HepG2 (cell line): ENCODE measurements at regions not wholly inside any gene's neighbourhood (a gene's known extent, or its start where the extent isn't known, plus 50 kb on each side); places are given as distances from the start of the nearest gene placed in this dataset.

ENCODE experiments used
- CTCF ChIP-seq: sonication (generic); formaldehyde crosslinking; IDR thresholded peaks from 2 replicates; pipeline ENCODE4 v1.5.0; 2020; ENCODE audit warnings: mild to moderate bottlenecking, missing genetic modification reagents, moderate library complexity
- HNRNPK ChIP-seq: fragments of 200-400 bp; formaldehyde crosslinking; IDR thresholded peaks from 2 replicates; pipeline ENCODE4 v1.6.1; 2018; ENCODE audit warnings: low read length, low read depth, moderate library complexity, mild to moderate bottlenecking; ENCODE audit not compliant: poor library complexity, severe bottlenecking
- MIER3 ChIP-seq: IDR thresholded peaks from 2 replicates; pipeline ENCODE4 v1.6.1; 2016; ENCODE audit warnings: missing compliant biosample characterization, borderline replicate concordance
- MNT ChIP-seq: fragments of 450-650 bp; IDR thresholded peaks from 2 replicates; pipeline ENCODE4 v1.6.1; 2016
- POLR2A ChIP-seq, 2 experiments: IDR thresholded peaks; 2 replicates each; pipeline ENCODE4 v1.6.1; 2011; ENCODE audit warnings: low read depth in 2 of 2, low read length in 2 of 2, mild to moderate bottlenecking in 1 of 2, moderate library complexity in 1 of 2; ENCODE audit not compliant: insufficient read depth in 1 of 2
- POLR2AphosphoS5 ChIP-seq: IDR thresholded peaks from 2 replicates; pipeline ENCODE4 v1.6.1; 2012; ENCODE audit warnings: low read depth, low read length
- POLR2G ChIP-seq: fragments of 200-400 bp; formaldehyde crosslinking; IDR thresholded peaks from 2 replicates; pipeline ENCODE4 v1.6.1; 2018; ENCODE audit warnings: mild to moderate bottlenecking, low read depth, low read length, moderate library complexity
- PRDM10 ChIP-seq: sonication (generic); formaldehyde crosslinking; IDR thresholded peaks from 2 replicates; pipeline ENCODE4 v1.4.0; 2020; ENCODE audit warnings: low read depth, missing genetic modification reagents
- RBAK ChIP-seq: sonication (generic); formaldehyde crosslinking; IDR thresholded peaks from 2 replicates; pipeline ENCODE4 v1.5.1; 2020; ENCODE audit warnings: mild to moderate bottlenecking, missing genetic modification reagents
- ZNF543 ChIP-seq: sonication (generic); formaldehyde crosslinking; IDR thresholded peaks from 2 replicates; pipeline ENCODE4 v1.4.0; 2020; ENCODE audit warnings: mild to moderate bottlenecking, missing genetic modification reagents
- ZNF607 ChIP-seq: sonication (generic); formaldehyde crosslinking; IDR thresholded peaks from 2 replicates; pipeline ENCODE4 v1.5.1; 2020; ENCODE audit warnings: missing genetic modification reagents, mild to moderate bottlenecking, borderline replicate concordance
- ZNF704 ChIP-seq: sonication (generic); formaldehyde crosslinking; IDR thresholded peaks from 2 replicates; pipeline ENCODE4 v1.8.1; 2023; ENCODE audit warnings: mild to moderate bottlenecking, inconsistent platforms, moderate library complexity, missing genetic modification reagents, borderline replicate concordance
- ZNF761 ChIP-seq: sonication (generic); formaldehyde crosslinking; conservative IDR thresholded peaks from 2 replicates; pipeline ENCODE4 v1.4.0; 2020; ENCODE audit warnings: mild to moderate bottlenecking, missing genetic modification reagents

- no peak for TF ChIP-seq POLR2A (IDR thresholded peaks at IDR 0.05; ENCODE audit: insufficient read depth in 1 of 2, low read depth in 2 of 2, low read length in 2 of 2)
- no peak for TF ChIP-seq ZNF761
- no peak for TF ChIP-seq ZNF607 (CRISPR knock-in tag)
- no peak for TF ChIP-seq POLR2G
- TF ChIP-seq MNT = no peak
- TF ChIP-seq ZNF704 (CRISPR knock-in tag) = no peak
- TF ChIP-seq MIER3 (CRISPR knock-in tag) = no peak
- TF ChIP-seq CTCF (CRISPR knock-in tag) = no peak
- TF ChIP-seq ZNF543 (CRISPR knock-in tag) = no peak
- TF ChIP-seq PRDM10 (CRISPR knock-in tag) = no peak
- TF ChIP-seq RBAK = no peak
- TF ChIP-seq HNRNPK = no peak
- TF ChIP-seq POLR2AphosphoS5 = no peak
Observed at GRCh38 chr6:126633373-126633772, 293.5 kb downstream of the CENPW start.
